ENCODE measurements at regions not wholly inside any gene's neighbourhood (a gene's known extent, or its start where the extent isn't known, plus 50 kb on each side); places are given as distances from the start of the nearest gene placed in this dataset.
A peak's percentile ranks its signal among the peaks of the same experiment; 100 is the strongest.

DNA sequence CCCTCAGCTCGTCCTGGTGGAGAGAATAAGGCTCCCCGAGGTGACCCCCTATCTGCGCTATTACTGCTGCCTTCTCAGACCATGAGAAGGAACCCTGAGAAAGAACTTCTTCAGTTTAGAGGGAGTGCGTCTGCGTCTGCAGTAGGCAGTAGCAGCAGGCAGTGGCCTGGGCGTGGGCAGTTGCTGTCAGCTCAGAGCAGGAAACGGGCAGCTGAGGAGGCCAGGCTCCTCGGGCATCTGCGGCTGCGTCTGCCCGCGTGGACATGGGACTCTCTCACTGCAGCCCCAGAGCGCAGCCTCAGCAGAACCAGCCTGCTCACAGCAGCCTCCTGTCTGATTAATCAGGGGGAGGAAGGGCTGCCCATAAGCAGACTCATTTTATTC lies 49.8 kb upstream of the FCN1 start:
- Histone ChIP-seq H3K4me2 (no peak overlapping the region), H4K20me1 (ENCODE audit: insufficient read depth) (no peaks in the 10 kb centered on the region), H3K79me2 (ENCODE audit: insufficient read depth) (no peaks in the 10 kb centered on the region), H2AFZ (ENCODE audit: low read depth) (no peak overlapping the region), H3K27me3 (ENCODE audit: insufficient read depth) (no peaks in the 10 kb centered on the region), H3K4me1 (ENCODE audit: control insufficient read depth in 1 of 2, insufficient read depth in 2 of 2, low read depth in 1 of 2, low read length in 1 of 2) (peaks cover 0 to 4% of the 10 kb centered on the region in 2 experiments; a peak in 1 of 4 replicates), H3K27ac (ENCODE audit: low read depth in 2 of 2, low read length in 1 of 2) (no peak overlapping the region), H3F3A (replicated peaks; ENCODE audit: insufficient read depth) (no peaks in the 10 kb centered on the region), H3K9me2 (no peaks in the 10 kb centered on the region), H3K4me3 (ENCODE audit: low read depth in 2 of 2, low read length in 1 of 2) (no peak overlapping the region), H3K9ac (no peak overlapping the region), H3K9me3 (no peaks in the 10 kb centered on the region), H3K36me3 (replicated peaks in 1 of 2; ENCODE audit: control insufficient read depth in 1 of 2, insufficient read depth in 2 of 2, low read length in 1 of 2) (no peaks in the 10 kb centered on the region)
- POLR2A ChIA-PET, result no interaction called here
- DNase-seq, result peak; percentile 60
- TF ChIP-seq, protein P1, sequence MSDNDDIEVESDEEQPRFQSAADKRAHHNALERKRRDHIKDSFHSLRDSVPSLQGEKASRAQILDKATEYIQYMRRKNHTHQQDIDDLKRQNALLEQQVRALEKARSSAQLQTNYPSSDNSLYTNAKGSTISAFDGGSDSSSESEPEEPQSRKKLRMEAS (IDR thresholded peaks at IDR 0.05; ENCODE audit: low read depth), result no peak
- CTCF ChIA-PET, result interaction anchor here (1.9 kb wide), 1 partner anchor 446 kb away, joined by 6 read pairs; no protein-coding TSS in a partner anchor
- 53% methylated on average over 6 of the region's 13 CpGs for WGBS (ENCODE audit: low lambda C conversion rate)

DNA sequence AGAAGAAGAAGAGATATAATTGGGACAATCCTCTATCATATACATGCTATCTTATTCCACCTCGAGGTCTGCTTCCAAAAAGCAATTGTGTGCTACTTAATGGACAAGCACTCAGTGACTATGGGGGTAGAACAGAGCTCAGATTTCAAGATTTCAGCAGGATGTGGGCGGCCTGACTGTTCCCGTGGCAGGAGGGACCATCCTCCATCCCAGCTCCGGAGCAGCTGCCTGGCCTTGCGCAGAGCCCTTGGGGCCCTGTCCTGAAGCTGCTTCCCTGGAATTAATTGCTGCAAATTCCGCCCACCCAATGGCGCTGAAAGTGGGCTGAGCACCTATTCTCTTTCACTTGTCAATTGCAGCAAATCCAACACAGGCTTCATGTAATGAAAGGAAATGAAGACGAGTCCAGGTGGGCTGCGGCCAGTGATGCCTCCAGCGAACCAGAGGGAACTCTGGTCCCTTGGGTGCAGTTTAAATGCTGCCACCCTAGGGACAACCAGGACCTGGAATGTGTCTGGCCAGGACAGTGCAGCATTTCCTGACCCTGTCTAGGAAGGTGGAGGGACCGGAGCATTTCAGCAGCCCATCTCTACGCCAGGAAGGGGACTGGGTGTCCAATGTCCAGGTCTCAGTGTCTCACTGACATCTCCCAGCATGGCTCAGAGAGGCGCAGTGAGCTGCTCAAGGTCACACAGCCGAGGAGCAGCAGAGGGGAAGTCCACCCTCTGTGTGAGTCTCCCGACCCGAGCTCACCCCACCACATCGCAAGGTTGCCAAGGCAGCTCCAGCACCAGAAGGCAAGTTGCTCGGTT lies 50.5 kb upstream of the FCN1 start:
- peak; percentile 73 for DNase-seq
- Histone ChIP-seq H3K27ac (ENCODE audit: low read depth in 2 of 2, low read length in 1 of 2) (no peak overlapping the region), H4K20me1 (ENCODE audit: insufficient read depth) (no peaks in the 10 kb centered on the region), H3K4me1 (ENCODE audit: control insufficient read depth in 1 of 2, insufficient read depth in 2 of 2, low read depth in 1 of 2, low read length in 1 of 2) (peaks cover 0 to 4% of the 10 kb centered on the region in 2 experiments; a peak in 1 of 4 replicates), H3K9ac (no peak overlapping the region), H3K9me2 (no peaks in the 10 kb centered on the region), H3K4me2 (no peak overlapping the region), H3K4me3 (ENCODE audit: low read depth in 2 of 2, low read length in 1 of 2) (no peak overlapping the region), H3F3A (replicated peaks; ENCODE audit: insufficient read depth) (no peaks in the 10 kb centered on the region), H2AFZ (ENCODE audit: low read depth) (no peak overlapping the region), H3K9me3 (no peaks in the 10 kb centered on the region), H3K27me3 (ENCODE audit: insufficient read depth) (no peaks in the 10 kb centered on the region), H3K79me2 (ENCODE audit: insufficient read depth) (no peaks in the 10 kb centered on the region), H3K36me3 (replicated peaks in 1 of 2; ENCODE audit: control insufficient read depth in 1 of 2, insufficient read depth in 2 of 2, low read length in 1 of 2) (no peaks in the 10 kb centered on the region)
- POLR2A ChIA-PET, result no interaction called here
- TF ChIP-seq GABPA (IDR thresholded peaks at IDR 0.05; ENCODE audit: low read depth), result no peak
- no peak for TF ChIP-seq MEF2A (IDR thresholded peaks at IDR 0.05; ENCODE audit: borderline replicate concordance, low read depth)
- no peak for TF ChIP-seq GATA2 (CRISPR knock-in tag; IDR thresholded peaks at IDR 0.05)
- TF ChIP-seq, protein P2, sequence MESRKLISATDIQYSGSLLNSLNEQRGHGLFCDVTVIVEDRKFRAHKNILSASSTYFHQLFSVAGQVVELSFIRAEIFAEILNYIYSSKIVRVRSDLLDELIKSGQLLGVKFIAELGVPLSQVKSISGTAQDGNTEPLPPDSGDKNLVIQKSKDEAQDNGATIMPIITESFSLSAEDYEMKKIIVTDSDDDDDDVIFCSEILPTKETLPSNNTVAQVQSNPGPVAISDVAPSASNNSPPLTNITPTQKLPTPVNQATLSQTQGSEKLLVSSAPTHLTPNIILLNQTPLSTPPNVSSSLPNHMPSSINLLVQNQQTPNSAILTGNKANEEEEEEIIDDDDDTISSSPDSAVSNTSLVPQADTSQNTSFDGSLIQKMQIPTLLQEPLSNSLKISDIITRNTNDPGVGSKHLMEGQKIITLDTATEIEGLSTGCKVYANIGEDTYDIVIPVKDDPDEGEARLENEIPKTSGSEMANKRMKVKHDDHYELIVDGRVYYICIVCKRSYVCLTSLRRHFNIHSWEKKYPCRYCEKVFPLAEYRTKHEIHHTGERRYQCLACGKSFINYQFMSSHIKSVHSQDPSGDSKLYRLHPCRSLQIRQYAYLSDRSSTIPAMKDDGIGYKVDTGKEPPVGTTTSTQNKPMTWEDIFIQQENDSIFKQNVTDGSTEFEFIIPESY (IDR thresholded peaks at IDR 0.05; ENCODE audit: borderline replicate concordance, low read depth), result no peak
- TF ChIP-seq TEAD4 (IDR thresholded peaks at IDR 0.05; ENCODE audit: borderline replicate concordance, insufficient read depth), result no peak
- TF ChIP-seq FOSL2 (IDR thresholded peaks at IDR 0.05; ENCODE audit: borderline replicate concordance, low read depth), result no peak
- no peak for TF ChIP-seq CHD2 (IDR thresholded peaks at IDR 0.05; ENCODE audit: low read length, partially characterized antibody)
- TF ChIP-seq, protein P3, sequence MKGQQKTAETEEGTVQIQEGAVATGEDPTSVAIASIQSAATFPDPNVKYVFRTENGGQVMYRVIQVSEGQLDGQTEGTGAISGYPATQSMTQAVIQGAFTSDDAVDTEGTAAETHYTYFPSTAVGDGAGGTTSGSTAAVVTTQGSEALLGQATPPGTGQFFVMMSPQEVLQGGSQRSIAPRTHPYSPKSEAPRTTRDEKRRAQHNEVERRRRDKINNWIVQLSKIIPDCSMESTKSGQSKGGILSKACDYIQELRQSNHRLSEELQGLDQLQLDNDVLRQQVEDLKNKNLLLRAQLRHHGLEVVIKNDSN (IDR thresholded peaks at IDR 0.05; ENCODE audit: borderline replicate concordance, low read depth), result no peak
- TF ChIP-seq RFX5 (IDR thresholded peaks at IDR 0.05; ENCODE audit: low read length), result no peak
- TF ChIP-seq SIN3A (IDR thresholded peaks at IDR 0.05; ENCODE audit: borderline replicate concordance, low read depth, low read length), result no peak
- TF ChIP-seq, protein P4, sequence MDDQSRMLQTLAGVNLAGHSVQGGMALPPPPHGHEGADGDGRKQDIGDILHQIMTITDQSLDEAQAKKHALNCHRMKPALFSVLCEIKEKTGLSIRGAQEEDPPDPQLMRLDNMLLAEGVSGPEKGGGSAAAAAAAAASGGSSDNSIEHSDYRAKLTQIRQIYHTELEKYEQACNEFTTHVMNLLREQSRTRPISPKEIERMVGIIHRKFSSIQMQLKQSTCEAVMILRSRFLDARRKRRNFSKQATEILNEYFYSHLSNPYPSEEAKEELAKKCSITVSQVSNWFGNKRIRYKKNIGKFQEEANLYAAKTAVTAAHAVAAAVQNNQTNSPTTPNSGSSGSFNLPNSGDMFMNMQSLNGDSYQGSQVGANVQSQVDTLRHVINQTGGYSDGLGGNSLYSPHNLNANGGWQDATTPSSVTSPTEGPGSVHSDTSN (IDR thresholded peaks at IDR 0.05), result no peak
- no peak for TF ChIP-seq RAD21 (IDR thresholded peaks at IDR 0.05; ENCODE audit: low read length)
- TF ChIP-seq FOXJ3 (CRISPR knock-in tag; IDR thresholded peaks at IDR 0.05), result no peak
- TF ChIP-seq, protein P1 (IDR thresholded peaks at IDR 0.05; ENCODE audit: low read depth), result no peak
- TF ChIP-seq ELF1 (IDR thresholded peaks at IDR 0.05), result no peak
- TF ChIP-seq, protein P5, sequence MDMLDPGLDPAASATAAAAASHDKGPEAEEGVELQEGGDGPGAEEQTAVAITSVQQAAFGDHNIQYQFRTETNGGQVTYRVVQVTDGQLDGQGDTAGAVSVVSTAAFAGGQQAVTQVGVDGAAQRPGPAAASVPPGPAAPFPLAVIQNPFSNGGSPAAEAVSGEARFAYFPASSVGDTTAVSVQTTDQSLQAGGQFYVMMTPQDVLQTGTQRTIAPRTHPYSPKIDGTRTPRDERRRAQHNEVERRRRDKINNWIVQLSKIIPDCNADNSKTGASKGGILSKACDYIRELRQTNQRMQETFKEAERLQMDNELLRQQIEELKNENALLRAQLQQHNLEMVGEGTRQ (IDR thresholded peaks at IDR 0.05; ENCODE audit: borderline replicate concordance, low read depth, low read length), result no peak
- no peak for TF ChIP-seq NRF1 (IDR thresholded peaks at IDR 0.05; ENCODE audit: low read depth, low read length)
- no peak for TF ChIP-seq TAF1 (IDR thresholded peaks at IDR 0.05; ENCODE audit: borderline replicate concordance, low read depth, low read length)
- TF ChIP-seq MXI1 (IDR thresholded peaks at IDR 0.05; ENCODE audit: low read depth, low read length), result no peak
- CTCF ChIA-PET, result interaction anchor here (1.9 kb wide), 1 partner anchor 445 kb away, joined by 6 read pairs; no protein-coding TSS in a partner anchor
- WGBS (ENCODE audit: low lambda C conversion rate), result 40% methylated on average over 16 of the region's 18 CpGs
